ENCODE measurements at regions not wholly inside any gene's neighbourhood (a gene's known extent, or its start where the extent isn't known, plus 50 kb on each side); places are given as distances from the start of the nearest gene placed in this dataset.

DNA sequence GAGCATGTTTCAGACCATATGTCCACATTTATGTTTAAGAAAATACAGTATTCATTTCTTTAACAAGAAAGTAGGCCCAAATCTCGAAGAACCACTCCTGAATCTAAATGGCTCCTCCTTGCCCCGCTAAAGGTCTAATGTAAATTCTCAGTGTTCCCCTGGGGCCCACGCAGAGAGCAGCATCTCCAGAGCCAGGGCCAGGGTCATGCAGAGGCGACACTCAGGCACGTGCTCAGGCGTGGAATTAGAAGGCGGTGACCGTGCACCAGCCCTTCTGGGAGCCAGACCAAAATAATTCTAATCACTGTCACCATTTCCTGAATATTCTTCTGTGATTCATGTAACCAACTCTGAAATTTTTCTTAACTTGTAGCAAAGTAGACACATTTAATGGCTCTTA, 68.3 kb upstream of the MYT1L start:
- TF ChIP-seq, protein P1, sequence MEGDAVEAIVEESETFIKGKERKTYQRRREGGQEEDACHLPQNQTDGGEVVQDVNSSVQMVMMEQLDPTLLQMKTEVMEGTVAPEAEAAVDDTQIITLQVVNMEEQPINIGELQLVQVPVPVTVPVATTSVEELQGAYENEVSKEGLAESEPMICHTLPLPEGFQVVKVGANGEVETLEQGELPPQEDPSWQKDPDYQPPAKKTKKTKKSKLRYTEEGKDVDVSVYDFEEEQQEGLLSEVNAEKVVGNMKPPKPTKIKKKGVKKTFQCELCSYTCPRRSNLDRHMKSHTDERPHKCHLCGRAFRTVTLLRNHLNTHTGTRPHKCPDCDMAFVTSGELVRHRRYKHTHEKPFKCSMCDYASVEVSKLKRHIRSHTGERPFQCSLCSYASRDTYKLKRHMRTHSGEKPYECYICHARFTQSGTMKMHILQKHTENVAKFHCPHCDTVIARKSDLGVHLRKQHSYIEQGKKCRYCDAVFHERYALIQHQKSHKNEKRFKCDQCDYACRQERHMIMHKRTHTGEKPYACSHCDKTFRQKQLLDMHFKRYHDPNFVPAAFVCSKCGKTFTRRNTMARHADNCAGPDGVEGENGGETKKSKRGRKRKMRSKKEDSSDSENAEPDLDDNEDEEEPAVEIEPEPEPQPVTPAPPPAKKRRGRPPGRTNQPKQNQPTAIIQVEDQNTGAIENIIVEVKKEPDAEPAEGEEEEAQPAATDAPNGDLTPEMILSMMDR (IDR thresholded peaks at IDR 0.05; ENCODE audit: low read length) = no peak
- no peak for TF ChIP-seq EZH2 (IDR thresholded peaks at IDR 0.05; ENCODE audit: borderline replicate concordance, low read length)
